GM18499 (cell line): ENCODE measurements at regions not wholly inside any gene's neighbourhood (a gene's known extent, or its start where the extent isn't known, plus 50 kb on each side); places are given as distances from the start of the nearest gene placed in this dataset.

Experiments used
- ATAC-seq: cut with Tn5 transposase; IDR thresholded peaks from one replicate; pipeline ENCODE4 v1.9.1; 2021; ENCODE audit warnings: moderate number of reproducible peaks; ENCODE audit not compliant: insufficient read depth, unreplicated experiment

DNA sequence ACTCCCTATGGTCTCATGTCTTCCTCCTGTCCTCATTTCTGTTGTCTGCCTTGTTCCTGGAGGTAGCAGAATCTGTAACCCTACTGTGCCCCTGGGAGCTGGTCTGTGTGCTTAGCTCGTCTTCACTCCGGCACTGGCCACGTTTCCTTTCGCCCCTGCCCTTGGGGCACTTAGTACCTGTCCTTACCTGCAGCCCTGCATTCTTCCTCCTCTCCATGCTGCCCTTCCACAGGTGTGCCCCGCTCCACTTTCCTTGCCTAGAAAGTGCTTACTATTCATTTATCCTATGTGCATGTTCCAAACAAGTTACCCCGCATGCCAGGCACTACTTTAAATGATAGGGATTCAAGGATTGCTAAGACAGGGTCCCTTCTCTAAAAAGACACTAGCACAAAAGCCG lies 199.9 kb upstream of the ZMIZ1 start:
- no peak for ATAC-seq

DNA sequence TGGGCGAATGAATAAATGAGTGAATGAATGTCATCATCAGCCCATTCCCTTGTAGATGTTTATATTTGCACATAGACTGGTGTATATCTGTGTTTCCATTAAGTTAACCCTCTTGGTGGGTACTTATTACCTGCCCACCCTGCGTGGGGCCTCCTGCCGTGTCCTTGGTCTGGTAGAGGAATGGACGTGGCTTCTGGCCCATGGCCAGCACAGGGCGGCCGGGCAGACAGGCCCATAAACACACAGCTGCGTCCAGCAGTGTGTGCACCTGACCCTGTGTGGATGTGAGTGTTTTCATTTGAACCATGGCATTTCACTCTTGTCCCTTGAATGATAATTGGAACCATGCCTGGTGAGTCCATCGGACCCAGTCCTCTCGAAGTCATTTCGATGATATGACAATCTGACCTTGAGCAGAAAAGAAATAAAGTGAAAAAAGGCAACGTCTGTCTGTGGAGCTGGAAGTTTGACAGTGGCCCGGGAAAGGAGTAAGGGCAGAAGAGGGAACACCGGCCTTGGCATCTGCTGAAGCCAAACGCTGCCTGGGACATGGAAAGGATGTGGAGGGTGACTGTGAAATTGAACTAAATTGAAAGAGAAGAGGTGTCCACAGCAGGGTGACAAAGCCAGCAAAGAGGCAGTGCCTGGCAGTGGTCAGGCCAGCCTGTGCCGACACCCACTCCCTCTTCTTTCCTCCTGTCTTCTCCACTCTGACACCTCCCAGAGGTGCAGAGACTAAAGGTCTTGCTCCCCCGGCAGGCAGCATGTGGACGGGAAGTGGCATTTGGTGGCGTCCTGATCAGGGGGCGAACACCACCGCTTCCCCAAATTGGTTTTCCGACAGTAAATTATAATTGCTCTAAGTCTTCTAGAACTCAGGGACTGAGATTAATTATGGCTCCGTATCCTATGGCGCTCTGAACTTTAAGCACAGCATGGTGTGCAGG lies 199.0 kb upstream of the ZMIZ1 start:
- no peak for ATAC-seq

DNA sequence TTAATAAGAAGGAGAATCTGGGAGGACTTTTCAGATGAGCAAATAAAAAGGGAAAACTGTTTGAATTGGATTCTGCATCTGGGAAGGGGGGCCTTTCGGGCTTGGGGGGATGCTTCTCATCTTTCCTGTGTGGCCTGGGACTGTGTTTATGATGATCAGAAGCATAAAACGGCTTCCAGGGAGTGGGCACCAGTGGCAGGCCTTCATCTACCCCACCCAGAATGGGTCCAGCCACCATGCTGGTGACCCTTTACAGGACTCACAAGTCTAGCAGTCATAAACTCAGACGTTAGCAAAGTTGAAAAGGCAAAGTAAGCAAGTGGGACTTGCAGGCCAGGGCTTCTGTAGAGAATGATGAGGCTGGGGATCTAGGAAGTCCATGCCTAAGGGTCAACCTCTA lies 198.3 kb upstream of the ZMIZ1 start:
- ATAC-seq: no peak

DNA sequence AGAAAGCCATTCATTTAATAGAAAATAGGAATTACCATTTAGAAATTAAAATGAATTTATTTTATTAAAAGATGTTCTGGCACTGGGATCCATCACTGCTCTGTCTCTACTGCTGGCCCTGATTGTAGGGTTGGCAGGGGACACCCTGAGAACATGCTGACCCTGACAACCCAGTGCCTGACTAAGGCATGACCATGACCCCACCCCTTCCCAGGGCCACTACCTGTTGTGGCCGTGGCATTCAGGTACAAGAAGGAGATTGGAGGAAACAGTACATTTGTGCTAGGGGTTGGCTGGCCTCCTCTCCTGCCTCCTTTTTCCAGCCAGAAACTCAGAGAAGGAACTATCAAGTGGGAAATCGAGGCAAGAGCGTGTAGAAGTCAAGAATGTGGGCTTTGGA lies 197.0 kb upstream of the ZMIZ1 start:
- ATAC-seq: no peak

DNA sequence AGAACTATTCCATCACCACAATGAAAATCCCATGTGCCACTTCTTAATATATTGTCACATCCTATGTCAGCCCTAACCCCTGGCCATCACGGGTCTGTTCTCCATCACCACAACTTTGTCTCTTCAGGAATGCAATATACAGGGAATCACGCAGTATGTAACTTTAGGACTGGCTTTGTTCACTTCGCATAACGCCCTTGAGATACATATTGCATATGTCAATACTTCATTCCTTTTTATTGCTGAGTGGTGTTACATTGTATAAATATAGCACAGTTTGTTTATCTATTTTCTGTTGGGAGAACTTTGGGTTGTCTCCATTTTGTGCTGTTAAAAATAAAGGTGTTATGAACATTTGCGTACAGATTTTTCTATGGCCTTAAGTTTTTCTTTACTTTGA lies 195.4 kb upstream of the ZMIZ1 start:
- no peak for ATAC-seq

DNA sequence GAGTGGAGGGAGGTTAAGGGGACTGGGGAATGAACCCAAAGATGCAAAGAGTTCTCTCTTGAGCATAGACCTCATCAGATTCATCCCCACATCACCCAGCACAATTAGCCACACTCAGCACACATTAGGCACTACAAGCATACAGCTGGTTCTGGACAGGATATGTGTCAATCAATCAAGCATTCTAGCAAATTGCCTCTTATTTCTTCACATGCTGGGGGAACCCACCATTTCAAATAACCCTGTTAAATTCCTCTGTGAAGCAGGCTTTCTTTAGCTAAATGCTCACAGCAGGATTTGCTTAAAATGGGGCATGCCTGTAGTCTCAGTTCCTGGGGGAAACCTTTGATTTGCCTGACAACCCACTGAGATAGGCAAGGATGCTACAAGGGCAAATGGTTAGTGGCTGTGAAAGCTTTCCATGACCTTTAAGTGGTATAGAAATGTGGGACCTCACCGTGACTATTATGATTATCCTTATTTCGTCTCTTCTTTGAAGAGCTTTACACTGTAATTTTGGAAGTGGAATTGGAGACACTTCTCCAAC lies 193.4 kb upstream of the ZMIZ1 start:
- ATAC-seq: no peak

DNA sequence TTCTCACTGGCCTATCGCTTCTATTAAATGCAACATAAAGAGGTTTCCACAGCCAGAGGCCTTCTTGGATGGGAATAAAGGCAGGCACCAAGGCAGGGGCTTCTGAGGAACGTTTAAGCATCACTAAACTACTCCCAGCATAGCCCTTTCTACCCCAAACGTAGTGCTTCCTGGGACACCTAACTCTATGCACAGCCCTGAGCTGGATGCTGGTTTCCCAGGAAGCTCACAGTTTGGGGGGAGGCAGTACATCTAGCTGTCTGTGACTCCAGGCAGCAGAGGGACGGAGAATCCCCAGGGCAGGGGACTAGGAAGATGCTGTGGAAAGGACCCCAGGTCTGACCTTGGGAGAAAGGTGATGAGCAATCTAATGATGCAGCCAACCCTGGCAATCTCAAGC lies 192.8 kb upstream of the ZMIZ1 start:
- no peak for ATAC-seq

DNA sequence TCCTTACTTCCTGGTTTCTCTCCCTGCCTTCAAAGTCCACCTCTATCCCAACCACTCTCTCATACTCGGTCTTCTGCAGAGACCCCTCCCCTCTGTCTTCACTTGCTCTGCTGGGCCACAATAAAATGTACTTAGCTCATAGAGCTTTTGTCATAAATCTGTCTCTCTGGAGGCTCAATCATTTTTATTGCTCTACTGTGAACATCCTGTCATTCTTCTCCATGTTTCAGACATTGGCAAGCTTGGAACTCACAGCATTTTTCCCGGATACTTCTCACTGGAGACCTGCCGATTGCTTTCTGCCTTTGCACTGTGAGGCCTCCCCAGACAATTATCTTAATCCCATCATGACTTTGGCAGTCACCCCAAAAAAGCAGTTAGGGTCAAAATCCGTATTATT lies 192.3 kb upstream of the ZMIZ1 start:
- no peak for ATAC-seq

DNA sequence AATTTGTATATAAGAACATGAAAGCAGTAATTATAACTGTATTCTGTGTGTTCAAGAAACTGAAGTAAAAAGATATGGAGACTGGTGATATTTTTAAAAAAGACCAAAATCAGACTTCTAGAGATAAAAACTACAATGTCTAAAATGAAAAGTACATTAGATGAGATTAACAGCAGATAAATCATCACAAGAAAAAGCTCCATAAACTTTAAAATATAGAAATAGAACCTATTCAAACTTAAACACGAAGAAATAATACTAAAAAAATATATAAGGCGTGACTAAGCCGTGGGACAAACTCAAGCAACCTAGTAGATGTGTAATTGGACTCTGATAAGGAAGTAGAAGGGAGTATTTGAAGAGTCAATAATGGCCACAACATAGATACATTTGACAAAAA lies 189.1 kb upstream of the ZMIZ1 start:
- ATAC-seq: no peak

DNA sequence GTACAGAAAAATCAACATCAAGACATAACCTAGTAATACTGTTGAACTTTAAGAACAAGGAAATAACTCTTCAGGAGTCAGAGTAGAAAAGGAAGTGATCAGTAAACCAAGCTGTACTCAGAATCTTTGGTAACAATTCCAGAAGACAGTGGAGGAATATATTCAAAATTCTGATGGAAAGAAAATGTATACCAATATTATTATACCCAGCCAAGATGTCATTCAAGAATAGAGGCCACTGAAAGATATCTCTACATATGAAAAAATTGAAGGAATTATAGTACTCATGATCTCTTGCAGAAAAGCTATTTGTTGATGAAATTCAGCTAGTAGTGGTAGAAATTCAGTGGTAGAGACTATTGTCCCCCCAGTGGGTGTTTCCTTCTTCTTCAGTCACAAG lies 182.6 kb upstream of the ZMIZ1 start:
- no peak for ATAC-seq

DNA sequence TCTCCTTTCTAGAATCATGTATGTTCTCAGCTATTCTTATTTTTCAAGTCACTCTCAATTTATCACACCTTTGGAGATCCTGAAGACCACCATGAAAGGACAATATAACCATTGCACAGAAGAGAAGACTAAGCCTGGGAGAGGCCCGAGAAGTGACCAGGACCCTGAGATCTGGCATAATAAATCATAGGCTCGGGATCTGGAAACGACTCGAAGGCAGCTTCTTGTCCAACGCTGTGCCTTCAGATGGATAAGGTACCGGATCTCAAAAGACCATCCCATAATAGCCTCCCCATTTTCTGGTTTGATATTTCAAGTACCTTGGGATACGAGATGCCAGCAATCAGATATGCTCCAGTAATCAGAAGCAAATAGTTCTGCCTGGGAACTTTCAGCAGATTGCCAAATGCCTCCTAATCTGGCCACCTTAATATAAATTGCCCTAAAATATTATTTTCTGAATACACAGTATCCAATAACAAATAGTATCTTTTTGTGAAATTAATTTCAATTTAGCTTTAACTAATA lies 179.2 kb upstream of the ZMIZ1 start:
- ATAC-seq: no peak

DNA sequence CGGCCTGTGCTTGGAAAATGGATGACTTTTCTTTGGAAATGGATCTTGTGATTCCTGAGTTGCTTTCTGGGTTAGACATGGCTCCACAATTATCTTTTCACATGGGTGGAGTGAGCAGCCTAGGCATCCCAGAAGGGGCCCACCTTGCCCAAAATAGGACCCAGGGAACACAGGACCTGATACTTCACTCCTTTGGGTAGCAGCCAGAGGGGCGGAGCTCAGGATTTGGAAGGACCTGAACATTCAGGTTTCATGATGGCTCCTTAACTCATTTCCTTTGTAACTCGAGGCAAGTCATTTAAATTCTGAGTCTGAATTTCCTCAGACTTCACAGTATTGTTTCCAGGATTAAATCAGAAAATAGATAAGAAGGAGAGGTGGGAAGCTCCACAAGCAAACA lies 178.3 kb upstream of the ZMIZ1 start:
- no peak for ATAC-seq

DNA sequence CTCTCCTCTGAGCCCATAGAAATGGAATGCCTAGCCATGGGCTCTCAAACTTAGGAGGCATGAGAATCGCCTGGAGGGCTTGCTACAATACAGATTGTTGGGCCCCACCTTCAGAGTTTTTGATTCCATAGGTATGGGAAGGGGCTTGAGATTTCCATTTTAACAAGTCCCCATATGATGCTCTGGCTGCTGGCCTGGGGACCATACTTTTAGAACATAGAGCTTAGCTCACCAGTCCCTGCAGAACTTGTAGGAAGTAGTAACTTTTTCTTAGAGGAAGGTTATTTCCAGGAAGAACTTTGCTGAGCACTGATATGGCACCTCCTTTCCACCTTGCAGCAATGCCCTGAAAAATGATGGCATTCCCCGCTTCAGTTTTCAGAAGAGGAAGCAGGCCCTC lies 177.0 kb upstream of the ZMIZ1 start:
- no peak for ATAC-seq

DNA sequence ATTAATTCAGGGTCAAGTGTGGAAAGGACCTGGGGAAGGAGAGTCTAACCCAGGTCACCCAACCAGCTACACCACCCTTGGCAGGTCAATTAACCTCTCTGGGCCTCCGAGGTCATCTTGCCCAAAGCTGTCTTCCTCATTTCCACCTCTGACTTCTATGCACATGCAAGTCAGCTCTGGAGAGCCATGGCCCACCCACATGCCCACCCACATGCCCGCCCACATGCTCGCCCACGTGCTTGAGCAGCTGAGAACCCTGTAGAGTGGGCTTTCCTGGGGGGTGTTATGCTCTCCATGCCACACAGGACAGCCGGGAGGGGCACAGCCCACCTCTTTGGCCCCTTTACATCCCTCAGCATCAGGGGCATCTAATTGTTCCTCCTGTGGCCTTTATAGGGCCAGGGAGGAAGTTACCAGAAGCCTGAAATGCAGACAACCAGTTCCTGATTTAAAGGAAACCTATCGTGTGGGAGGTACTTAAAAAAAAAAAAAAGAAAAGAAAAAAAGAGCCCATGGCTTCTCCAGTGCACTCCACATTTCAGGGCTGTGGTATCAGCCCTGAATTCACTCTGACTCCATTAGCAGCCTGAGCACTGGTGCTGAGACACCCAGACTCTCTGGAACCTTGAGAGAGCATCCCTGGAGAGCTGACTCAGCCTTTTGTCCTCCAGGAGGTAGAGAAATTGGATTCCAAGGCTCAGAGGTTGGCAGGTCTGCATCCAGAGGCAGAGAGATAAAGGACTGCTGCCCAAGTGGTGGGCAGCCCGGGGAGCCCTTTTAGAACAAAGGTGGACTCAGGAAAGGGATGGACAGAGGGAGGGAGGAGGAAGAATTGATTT lies 176.2 kb upstream of the ZMIZ1 start:
- ATAC-seq: no peak

DNA sequence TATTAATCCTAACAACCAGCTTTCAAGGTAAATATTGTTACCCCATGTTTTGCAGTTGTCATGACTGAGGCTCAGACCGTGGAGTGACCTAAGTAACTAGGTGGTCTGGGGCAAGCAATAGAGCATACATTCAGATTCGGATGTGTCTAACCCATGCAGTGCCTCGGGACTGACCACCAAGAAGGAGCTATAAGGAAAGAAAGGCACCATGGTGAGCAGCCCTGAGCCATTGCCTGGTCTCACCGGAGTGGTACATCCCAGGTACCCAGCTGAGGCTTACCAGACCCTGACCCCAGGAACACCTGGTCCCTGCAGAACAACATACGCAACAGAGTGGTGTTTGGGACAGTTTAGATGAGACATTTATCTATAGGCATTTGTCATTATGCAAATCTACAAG lies 175.5 kb upstream of the ZMIZ1 start:
- no peak for ATAC-seq

DNA sequence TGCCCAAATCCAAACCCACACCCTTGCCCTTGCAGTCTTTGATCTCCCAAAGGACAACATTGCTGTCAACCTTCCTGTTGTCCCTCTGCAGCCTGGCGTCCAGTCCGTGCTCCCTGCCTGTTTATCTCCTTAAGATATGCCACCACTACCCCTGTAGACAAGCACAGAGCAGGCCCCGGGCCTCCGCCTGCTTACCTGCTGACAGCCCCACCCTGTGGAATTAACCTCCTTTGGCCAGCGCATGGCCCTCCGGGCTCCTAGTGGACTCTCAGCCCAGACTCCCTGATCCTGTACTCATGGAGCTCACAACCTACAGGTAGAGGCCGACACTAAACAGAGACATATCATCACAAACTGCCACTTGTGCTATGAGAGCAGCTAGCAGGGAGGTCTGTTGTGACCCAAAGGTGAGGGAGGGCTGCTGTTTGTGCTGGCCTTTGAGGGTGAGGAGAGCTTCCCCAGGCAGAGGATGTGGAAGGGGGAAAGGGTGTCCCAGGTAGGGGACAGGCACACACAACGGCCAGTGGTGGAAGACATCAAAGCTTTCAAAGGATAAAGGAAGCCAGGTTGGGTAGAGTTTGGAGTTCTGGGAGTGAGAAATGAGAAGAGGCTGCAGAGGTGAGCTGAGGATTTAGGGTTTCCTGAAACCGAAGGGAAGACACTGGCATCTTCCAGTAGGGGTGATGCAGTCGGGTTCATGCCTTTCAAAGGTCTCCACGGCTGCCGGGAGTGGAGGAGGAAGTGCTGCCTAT lies 174.5 kb upstream of the ZMIZ1 start:
- ATAC-seq: no peak

DNA sequence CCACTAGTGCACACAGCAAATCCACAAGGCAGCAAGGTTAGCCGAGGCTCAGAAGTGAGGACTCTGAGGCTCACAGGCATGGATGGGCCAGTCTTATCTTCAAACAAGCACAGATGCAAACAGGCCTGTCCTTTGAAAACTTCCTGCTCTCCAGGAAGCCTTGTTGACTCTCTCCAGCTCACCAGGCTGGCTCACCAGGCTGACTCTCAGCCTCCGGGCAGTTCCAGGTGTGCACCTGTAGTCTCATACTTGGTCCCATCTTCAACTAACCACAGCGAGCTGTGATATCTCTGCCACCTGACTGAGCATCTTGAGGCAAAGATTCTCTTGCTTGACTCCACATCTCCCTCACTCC lies 173.9 kb upstream of the ZMIZ1 start:
- no peak for ATAC-seq

DNA sequence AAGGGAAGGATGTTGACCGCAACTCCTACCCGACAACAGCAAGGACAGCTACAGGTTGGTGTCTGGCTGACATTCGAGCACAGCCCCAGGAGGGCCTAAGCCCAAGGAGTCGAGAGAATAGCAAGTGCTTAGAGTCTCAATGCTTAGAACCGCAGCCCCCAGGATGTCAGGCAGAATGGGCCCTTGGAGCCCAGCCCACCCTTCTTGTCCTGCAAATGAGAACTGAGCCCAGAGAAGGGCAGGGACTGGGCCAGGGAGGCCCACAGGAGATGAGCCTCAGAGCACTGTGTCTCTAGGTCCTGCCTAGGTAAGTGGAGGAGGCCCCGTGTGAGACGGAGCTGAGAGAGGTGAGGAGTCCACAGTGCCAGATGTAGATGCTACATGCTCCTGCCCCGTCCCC lies 173.3 kb upstream of the ZMIZ1 start:
- ATAC-seq: no peak

DNA sequence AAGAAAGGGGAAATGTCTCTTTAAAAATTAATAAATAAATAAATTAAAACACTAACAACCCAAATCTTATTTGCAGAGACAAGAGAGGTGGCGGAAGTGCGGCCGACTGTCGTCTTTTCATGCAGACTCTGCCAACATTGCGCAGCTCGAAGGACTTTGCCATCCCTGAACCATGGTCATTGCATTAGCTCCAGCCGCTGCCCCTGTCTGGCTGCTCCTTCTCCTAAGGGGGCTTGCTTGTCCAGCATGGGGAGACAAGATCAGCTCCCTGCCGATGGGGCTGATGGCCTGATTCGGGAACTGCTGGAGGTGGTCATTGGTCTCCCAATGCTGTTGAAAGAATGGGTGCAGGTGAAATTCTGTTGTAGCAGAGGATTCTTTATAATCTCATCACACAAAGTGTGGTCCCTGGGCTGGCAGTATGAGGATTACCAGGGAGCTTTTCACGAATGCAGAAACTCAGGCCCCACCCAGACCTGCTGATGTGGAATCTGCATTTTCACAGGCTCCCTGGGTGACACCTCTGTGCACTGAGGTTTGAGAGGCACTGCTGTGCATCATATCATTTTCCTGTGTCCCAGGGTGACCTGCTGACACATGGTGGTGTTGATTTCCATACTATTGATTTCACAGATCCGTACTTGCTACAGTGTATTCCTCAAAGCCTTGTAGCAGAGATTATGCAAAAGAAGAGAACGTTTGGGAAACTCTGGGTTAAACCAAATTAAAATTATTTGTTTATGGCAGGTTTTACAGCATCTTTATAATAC lies 172.4 kb upstream of the ZMIZ1 start:
- no peak for ATAC-seq
